Glutamatergic neuron (in vitro differentiated cells): ENCODE measurements at regions not wholly inside any gene's neighbourhood (a gene's known extent, or its start where the extent isn't known, plus 50 kb on each side); places are given as distances from the start of the nearest gene placed in this dataset.

Experiments
- DNase-seq: peaks from one replicate; pipeline ENCODE4 v3.0.0; 2022
- H3K27ac Mint-ChIP-seq: one replicate; pipeline ENCODE4 v1.8.0; 2020; ENCODE audit warnings: mild to moderate bottlenecking, mixed read lengths, inconsistent platforms; ENCODE audit not compliant: unreplicated experiment
- H3K27me3 Mint-ChIP-seq: one replicate; pipeline ENCODE4 v1.8.0; 2020; ENCODE audit warnings: mild to moderate bottlenecking, moderate library complexity, mixed read lengths, inconsistent platforms; ENCODE audit not compliant: unreplicated experiment
- H3K36me3 Mint-ChIP-seq: one replicate; pipeline ENCODE4 v1.8.0; 2020; ENCODE audit warnings: mild to moderate bottlenecking, mixed read lengths, inconsistent platforms; ENCODE audit not compliant: unreplicated experiment
- H3K4me1 Mint-ChIP-seq: one replicate; pipeline ENCODE4 v1.8.0; 2020; ENCODE audit warnings: mild to moderate bottlenecking, low read depth, mixed read lengths, inconsistent platforms; ENCODE audit not compliant: unreplicated experiment
- H3K4me3 Mint-ChIP-seq: one replicate; pipeline ENCODE4 v1.8.0; 2020; ENCODE audit warnings: mild to moderate bottlenecking, mixed read lengths, inconsistent platforms; ENCODE audit not compliant: unreplicated experiment
- H3K9me3 Mint-ChIP-seq: one replicate; pipeline ENCODE4 v1.8.0; 2020; ENCODE audit warnings: mild to moderate bottlenecking, moderate library complexity, mixed read lengths, inconsistent platforms; ENCODE audit not compliant: unreplicated experiment
- TF ChIP-seq, protein P1 (sequence below): fragments of 200-600 bp; sonication (generic); IDR thresholded peaks from one replicate; pipeline ENCODE4 v1.5.0; 2021; ENCODE audit not compliant: partially characterized antibody, unreplicated experiment

- Mint-ChIP-seq H3K27ac (no peak overlapping the region), H3K4me3 (no peak overlapping the region), H3K27me3 (peaks cover 8% of the 10 kb centered on the region), H3K36me3 (no peaks in the 10 kb centered on the region), H3K4me1 (peaks cover 2% of the 10 kb centered on the region), H3K9me3 (peaks cover 9% of the 10 kb centered on the region)
- TF ChIP-seq, protein P1, sequence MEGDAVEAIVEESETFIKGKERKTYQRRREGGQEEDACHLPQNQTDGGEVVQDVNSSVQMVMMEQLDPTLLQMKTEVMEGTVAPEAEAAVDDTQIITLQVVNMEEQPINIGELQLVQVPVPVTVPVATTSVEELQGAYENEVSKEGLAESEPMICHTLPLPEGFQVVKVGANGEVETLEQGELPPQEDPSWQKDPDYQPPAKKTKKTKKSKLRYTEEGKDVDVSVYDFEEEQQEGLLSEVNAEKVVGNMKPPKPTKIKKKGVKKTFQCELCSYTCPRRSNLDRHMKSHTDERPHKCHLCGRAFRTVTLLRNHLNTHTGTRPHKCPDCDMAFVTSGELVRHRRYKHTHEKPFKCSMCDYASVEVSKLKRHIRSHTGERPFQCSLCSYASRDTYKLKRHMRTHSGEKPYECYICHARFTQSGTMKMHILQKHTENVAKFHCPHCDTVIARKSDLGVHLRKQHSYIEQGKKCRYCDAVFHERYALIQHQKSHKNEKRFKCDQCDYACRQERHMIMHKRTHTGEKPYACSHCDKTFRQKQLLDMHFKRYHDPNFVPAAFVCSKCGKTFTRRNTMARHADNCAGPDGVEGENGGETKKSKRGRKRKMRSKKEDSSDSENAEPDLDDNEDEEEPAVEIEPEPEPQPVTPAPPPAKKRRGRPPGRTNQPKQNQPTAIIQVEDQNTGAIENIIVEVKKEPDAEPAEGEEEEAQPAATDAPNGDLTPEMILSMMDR: no peak
- no peak for DNase-seq
Measured at GRCh38 chr10:71068861-71069271, 143.5 kb upstream of the UNC5B start.

- no peak overlapping the region for H3K4me3 Mint-ChIP-seq
- no peaks in the 10 kb centered on the region for H3K36me3 Mint-ChIP-seq
- H3K4me1 Mint-ChIP-seq: peaks cover 6% of the 10 kb centered on the region
- no peak overlapping the region for H3K27ac Mint-ChIP-seq
- TF ChIP-seq, protein P1: no peak
- H3K9me3 Mint-ChIP-seq: peaks cover 11% of the 10 kb centered on the region
- H3K27me3 Mint-ChIP-seq: peaks cover 10% of the 10 kb centered on the region
- no peak for DNase-seq
Measured at GRCh38 chr10:71069909-71070666, 142.3 kb upstream of the UNC5B start.

GRCh38 chr10:71070741-71071140, 141.6 kb upstream of the UNC5B start:
- H3K27me3 Mint-ChIP-seq: peaks cover 13% of the 10 kb centered on the region
- no peak for DNase-seq
- TF ChIP-seq, protein P1: no peak
- H3K27ac Mint-ChIP-seq: no peak overlapping the region
- H3K9me3 Mint-ChIP-seq: peaks cover 11% of the 10 kb centered on the region
- no peak overlapping the region for H3K4me3 Mint-ChIP-seq
- H3K4me1 Mint-ChIP-seq: peaks cover 9% of the 10 kb centered on the region
- H3K36me3 Mint-ChIP-seq: no peaks in the 10 kb centered on the region

- Mint-ChIP-seq H3K9me3 (peaks cover 9% of the 10 kb centered on the region), H3K36me3 (no peaks in the 10 kb centered on the region)
- TF ChIP-seq, protein P1: no peak
Measured at GRCh38 chr10:71072131-71072822, 140.1 kb upstream of the UNC5B start.

GRCh38 chr10:71072823-71073210, 139.6 kb upstream of the UNC5B start:
- Mint-ChIP-seq H3K9me3 (peaks cover 8% of the 10 kb centered on the region), H3K27me3 (peaks cover 19% of the 10 kb centered on the region), H3K4me3 (no peak overlapping the region), H3K4me1 (peaks cover 19% of the 10 kb centered on the region), H3K36me3 (no peaks in the 10 kb centered on the region), H3K27ac (no peak overlapping the region)
- TF ChIP-seq, protein P1: no peak
- DNase-seq: no peak

More at GRCh38 chr10:71072131-71072822, 140.1 kb upstream of the UNC5B start:
- Mint-ChIP-seq H3K27me3 (peaks cover 17% of the 10 kb centered on the region), H3K4me3 (peak overlapping the region; percentile 23), H3K4me1 (peaks cover 19% of the 10 kb centered on the region), H3K27ac (no peak overlapping the region)
- no peak for DNase-seq
